ENCODE measurements at regions not wholly inside any gene's neighbourhood (a gene's known extent, or its start where the extent isn't known, plus 50 kb on each side); places are given as distances from the start of the nearest gene placed in this dataset.
"Not testable (repeated sequence)": the region's sequence is repeated elsewhere in the genome, so short reads cannot be mapped to it uniquely, and the experiment has no call there.

GRCh38 chr6:130617658-130618057 is 209.5 kb upstream of the SMLR1 start:
- Mint-ChIP-seq H3K9me3 (ENCODE audit: unreplicated experiment) (no peaks in the 10 kb centered on the region), H3K4me1 (ENCODE audit: low read depth, unreplicated experiment) (no peaks in the 10 kb centered on the region), H3K4me3 (ENCODE audit: unreplicated experiment) (no peak overlapping the region), H3K36me3 (ENCODE audit: unreplicated experiment) (no peaks in the 10 kb centered on the region), H3K27ac (ENCODE audit: unreplicated experiment) (no peak overlapping the region), H3K27me3 (ENCODE audit: unreplicated experiment) (no peaks in the 10 kb centered on the region)
- DNase-seq = no peak
- no peak for TF ChIP-seq CTCF (IDR thresholded peaks at IDR 0.05; ENCODE audit: partially characterized antibody, unreplicated experiment)

DNA sequence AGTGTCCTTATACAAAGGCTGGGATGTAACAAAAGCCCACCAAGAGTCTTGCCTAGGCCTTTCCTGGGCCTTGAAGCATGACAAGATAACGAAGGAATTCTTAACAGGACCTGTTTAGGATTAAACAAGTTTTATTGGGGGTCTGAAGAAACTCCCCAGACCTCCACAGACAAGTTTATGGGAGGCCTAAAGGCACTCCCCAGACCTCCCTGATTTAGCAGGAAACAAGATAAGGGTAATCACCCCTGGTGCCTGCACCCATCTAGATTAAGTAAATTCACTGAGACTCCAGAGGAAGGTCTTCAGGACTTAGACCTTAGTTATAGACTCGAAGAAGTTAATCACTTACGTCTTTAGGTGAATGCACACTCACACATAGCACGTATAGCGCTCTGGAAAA is 208.4 kb upstream of the SMLR1 start:
- not testable (repeated sequence) for H3K9me3 Mint-ChIP-seq (ENCODE audit: unreplicated experiment); H3K27me3 Mint-ChIP-seq (ENCODE audit: unreplicated experiment); H3K4me3 Mint-ChIP-seq (ENCODE audit: unreplicated experiment); H3K36me3 Mint-ChIP-seq (ENCODE audit: unreplicated experiment); H3K27ac Mint-ChIP-seq (ENCODE audit: unreplicated experiment); H3K4me1 Mint-ChIP-seq (ENCODE audit: low read depth, unreplicated experiment); DNase-seq

DNA sequence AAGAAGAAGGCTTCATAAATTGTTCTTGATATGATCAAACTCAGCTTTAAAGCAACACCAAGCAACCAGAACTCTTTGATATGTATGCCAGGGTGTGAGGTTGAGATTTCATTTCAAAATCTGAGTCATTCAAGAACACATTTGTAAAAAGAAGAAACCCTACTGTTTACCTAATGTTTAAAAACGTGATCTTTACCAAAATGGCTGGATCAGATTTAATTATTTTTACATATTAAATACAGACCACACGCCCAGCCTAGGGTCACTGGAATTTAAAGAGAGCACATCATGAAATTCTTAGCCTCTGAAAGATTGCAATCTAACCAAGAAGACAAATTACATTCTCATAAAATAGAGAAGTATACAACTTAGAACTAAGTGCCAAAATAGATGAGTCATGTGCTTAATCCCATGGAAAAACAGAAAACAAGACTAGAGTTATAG is 206.8 kb upstream of the SMLR1 start:
- Mint-ChIP-seq H3K4me3 (ENCODE audit: unreplicated experiment) (no peak overlapping the region), H3K9me3 (ENCODE audit: unreplicated experiment) (no peaks in the 10 kb centered on the region), H3K27ac (ENCODE audit: unreplicated experiment) (no peak overlapping the region), H3K4me1 (ENCODE audit: low read depth, unreplicated experiment) (no peaks in the 10 kb centered on the region), H3K27me3 (ENCODE audit: unreplicated experiment) (no peaks in the 10 kb centered on the region), H3K36me3 (ENCODE audit: unreplicated experiment) (no peaks in the 10 kb centered on the region)
- no peak for TF ChIP-seq CTCF (IDR thresholded peaks at IDR 0.05; ENCODE audit: partially characterized antibody, unreplicated experiment)
- no peak for DNase-seq

GRCh38 chr6:130622142-130622541 is 205.1 kb upstream of the SMLR1 start:
- Mint-ChIP-seq H3K27ac (ENCODE audit: unreplicated experiment) (no peak overlapping the region), H3K36me3 (ENCODE audit: unreplicated experiment) (no peaks in the 10 kb centered on the region), H3K4me1 (ENCODE audit: low read depth, unreplicated experiment) (no peaks in the 10 kb centered on the region), H3K9me3 (ENCODE audit: unreplicated experiment) (no peaks in the 10 kb centered on the region), H3K27me3 (ENCODE audit: unreplicated experiment) (no peaks in the 10 kb centered on the region), H3K4me3 (ENCODE audit: unreplicated experiment) (no peak overlapping the region)
- no peak for DNase-seq
- no peak for TF ChIP-seq CTCF (IDR thresholded peaks at IDR 0.05; ENCODE audit: partially characterized antibody, unreplicated experiment)

- Mint-ChIP-seq H3K4me3 (ENCODE audit: unreplicated experiment) (no peak overlapping the region), H3K27me3 (ENCODE audit: unreplicated experiment) (no peaks in the 10 kb centered on the region), H3K4me1 (ENCODE audit: low read depth, unreplicated experiment) (no peaks in the 10 kb centered on the region), H3K36me3 (ENCODE audit: unreplicated experiment) (no peaks in the 10 kb centered on the region), H3K27ac (ENCODE audit: unreplicated experiment) (no peak overlapping the region), H3K9me3 (ENCODE audit: unreplicated experiment) (no peaks in the 10 kb centered on the region)
- TF ChIP-seq CTCF (IDR thresholded peaks at IDR 0.05; ENCODE audit: partially characterized antibody, unreplicated experiment) = no peak
- DNase-seq = no peak
These were observed 203.2 kb upstream of the SMLR1 start for GRCh38 chr6:130624046-130624445.

Measured in glutamatergic neuron (in vitro differentiated cells).